ENCODE measurements at regions not wholly inside any gene's neighbourhood (a gene's known extent, or its start where the extent isn't known, plus 50 kb on each side); places are given as distances from the start of the nearest gene placed in this dataset.

DNA sequence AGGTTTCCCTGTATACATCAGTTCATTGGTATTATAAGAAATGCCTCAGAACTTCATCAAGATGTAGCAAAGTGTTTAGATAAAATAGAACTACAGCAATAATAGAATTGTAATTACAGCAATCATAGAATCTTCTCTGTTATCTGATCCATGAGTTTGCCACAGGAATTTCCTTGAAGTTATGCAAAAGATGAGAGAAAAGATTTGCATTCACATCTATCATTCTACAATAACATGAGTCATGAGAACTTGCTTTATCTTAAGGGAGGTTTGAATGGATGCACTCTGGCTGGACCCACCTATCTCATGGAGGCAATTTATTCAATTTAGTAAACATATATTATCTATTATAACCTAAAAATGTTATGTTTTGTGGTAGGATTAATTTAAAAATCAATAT lies 329.8 kb upstream of the EPHA7 start:
- no peaks in the 10 kb centered on the region for H3K4me1 ChIP-seq
- no peak overlapping the region for H3K4me3 ChIP-seq
- peaks cover 0 to 3% (median 0%) of the 10 kb centered on the region in 3 donors for H3K9me3 ChIP-seq
- intact Hi-C loops (cut with DNase I; ENCODE audit: low total_unique reads), result no loop called here
- no peaks in the 10 kb centered on the region for H3K36me3 ChIP-seq
- TF ChIP-seq, protein P1, sequence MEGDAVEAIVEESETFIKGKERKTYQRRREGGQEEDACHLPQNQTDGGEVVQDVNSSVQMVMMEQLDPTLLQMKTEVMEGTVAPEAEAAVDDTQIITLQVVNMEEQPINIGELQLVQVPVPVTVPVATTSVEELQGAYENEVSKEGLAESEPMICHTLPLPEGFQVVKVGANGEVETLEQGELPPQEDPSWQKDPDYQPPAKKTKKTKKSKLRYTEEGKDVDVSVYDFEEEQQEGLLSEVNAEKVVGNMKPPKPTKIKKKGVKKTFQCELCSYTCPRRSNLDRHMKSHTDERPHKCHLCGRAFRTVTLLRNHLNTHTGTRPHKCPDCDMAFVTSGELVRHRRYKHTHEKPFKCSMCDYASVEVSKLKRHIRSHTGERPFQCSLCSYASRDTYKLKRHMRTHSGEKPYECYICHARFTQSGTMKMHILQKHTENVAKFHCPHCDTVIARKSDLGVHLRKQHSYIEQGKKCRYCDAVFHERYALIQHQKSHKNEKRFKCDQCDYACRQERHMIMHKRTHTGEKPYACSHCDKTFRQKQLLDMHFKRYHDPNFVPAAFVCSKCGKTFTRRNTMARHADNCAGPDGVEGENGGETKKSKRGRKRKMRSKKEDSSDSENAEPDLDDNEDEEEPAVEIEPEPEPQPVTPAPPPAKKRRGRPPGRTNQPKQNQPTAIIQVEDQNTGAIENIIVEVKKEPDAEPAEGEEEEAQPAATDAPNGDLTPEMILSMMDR (IDR thresholded peaks at IDR 0.05), result no peak
- H3K27me3 ChIP-seq, result no peaks in the 10 kb centered on the region
- DNase-seq, result no peak
- no peak overlapping the region for H3K27ac ChIP-seq

DNA sequence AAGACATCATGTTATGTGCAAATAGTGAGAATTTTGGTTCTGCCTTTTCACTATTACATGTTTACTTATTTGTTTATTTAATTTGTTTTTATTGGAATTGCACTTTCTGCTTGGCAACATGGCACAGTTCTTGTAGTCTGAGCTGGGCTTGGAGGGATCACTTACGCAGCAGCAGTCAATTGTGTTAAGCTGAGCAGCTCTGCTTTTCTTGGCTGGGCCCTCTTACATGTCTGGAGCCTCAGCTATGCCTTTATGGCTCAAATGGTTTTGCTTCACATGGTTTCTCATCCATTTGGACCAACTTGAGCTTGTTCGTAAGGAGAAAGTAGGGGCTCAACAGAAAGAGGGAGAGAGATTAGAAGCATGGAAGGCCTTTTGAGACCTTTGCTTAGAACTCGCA lies 327.5 kb upstream of the EPHA7 start:
- H3K9me3 ChIP-seq, result peaks cover 0 to 3% (median 0%) of the 10 kb centered on the region in 3 donors
- H3K27me3 ChIP-seq, result no peaks in the 10 kb centered on the region
- intact Hi-C loops (cut with DNase I; ENCODE audit: low total_unique reads), result no loop called here
- TF ChIP-seq, protein P1 (IDR thresholded peaks at IDR 0.05), result no peak
- no peak for DNase-seq
- no peaks in the 10 kb centered on the region for H3K4me1 ChIP-seq
- H3K36me3 ChIP-seq, result no peaks in the 10 kb centered on the region
- no peak overlapping the region for H3K4me3 ChIP-seq
- H3K27ac ChIP-seq, result no peak overlapping the region

DNA sequence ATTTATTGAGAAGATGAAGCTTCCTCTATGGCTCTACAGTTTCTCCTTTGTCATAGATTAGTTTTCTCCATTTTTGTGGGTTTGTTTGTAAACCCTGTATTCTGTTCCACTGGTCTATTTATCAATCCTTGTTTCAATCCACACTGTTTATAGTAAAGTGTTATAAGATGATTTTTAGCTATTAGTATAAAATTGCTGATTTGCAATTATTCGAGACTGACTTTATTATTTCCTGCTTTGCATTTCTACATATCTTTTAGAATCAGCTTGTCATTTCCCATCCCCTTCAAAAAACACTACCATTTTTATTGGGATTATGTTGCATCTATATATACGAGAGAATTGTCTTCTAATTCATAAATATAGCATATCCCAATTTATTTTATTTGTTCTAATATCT lies 325.9 kb upstream of the EPHA7 start:
- no peak overlapping the region for H3K27ac ChIP-seq
- intact Hi-C loops (cut with DNase I; ENCODE audit: low total_unique reads), result no loop called here
- H3K4me1 ChIP-seq, result no peaks in the 10 kb centered on the region
- H3K27me3 ChIP-seq, result no peaks in the 10 kb centered on the region
- DNase-seq, result no peak
- no peak overlapping the region for H3K4me3 ChIP-seq
- TF ChIP-seq, protein P1 (IDR thresholded peaks at IDR 0.05), result no peak
- H3K9me3 ChIP-seq, result peaks cover 0 to 3% (median 0%) of the 10 kb centered on the region in 3 donors
- no peaks in the 10 kb centered on the region for H3K36me3 ChIP-seq

DNA sequence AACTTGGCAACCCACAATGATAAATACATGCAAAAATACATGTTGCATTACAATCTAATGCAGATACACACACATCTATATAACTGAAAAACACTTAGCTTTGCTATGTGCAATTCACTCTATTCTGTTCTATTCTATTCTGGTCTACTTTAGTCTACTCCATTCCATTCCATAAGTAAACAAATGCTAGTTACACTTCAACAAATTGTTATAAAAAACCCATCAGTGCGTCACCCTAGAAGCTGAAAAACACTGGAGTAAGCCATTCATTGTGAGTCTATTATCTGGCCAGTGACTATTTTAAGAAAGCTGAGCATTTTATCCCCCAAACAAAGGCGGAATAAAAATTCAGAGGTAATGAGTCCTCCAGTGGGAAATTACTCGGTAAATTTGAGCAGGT lies 315.7 kb upstream of the EPHA7 start:
- TF ChIP-seq, protein P1 (IDR thresholded peaks at IDR 0.05), result no peak
- Histone ChIP-seq H3K27ac (no peak overlapping the region), H3K9me3 (no peaks in the 10 kb centered on the region), H3K27me3 (no peaks in the 10 kb centered on the region), H3K4me1 (no peaks in the 10 kb centered on the region), H3K4me3 (no peak overlapping the region), H3K36me3 (no peaks in the 10 kb centered on the region)
- DNase-seq, result no peak
- intact Hi-C loops (cut with DNase I; ENCODE audit: low total_unique reads), result no loop called here

DNA sequence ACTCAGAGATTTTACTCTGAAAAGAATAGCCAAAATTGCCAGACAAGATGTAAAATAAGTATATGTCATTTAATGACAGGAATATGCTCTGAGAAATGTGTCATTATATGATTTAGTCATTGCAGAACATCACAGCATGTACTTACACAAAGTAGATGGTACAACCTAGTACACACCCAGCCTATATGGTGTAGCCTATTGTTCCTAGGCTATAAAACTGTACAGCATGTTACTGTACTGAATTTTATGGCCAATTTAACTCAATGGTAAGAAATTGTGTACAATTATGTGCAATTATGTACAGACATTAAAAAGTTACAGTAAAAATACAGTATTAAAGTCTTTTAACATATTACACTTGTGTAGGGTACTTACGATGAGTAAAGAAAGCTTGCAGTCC lies 311.9 kb upstream of the EPHA7 start:
- TF ChIP-seq, protein P1 (IDR thresholded peaks at IDR 0.05), result no peak
- Histone ChIP-seq H3K27ac (no peak overlapping the region), H3K36me3 (no peaks in the 10 kb centered on the region), H3K9me3 (no peaks in the 10 kb centered on the region), H3K4me3 (no peak overlapping the region), H3K4me1 (no peaks in the 10 kb centered on the region), H3K27me3 (no peaks in the 10 kb centered on the region)
- DNase-seq, result no peak
- intact Hi-C loops (cut with DNase I; ENCODE audit: low total_unique reads), result no loop called here

DNA sequence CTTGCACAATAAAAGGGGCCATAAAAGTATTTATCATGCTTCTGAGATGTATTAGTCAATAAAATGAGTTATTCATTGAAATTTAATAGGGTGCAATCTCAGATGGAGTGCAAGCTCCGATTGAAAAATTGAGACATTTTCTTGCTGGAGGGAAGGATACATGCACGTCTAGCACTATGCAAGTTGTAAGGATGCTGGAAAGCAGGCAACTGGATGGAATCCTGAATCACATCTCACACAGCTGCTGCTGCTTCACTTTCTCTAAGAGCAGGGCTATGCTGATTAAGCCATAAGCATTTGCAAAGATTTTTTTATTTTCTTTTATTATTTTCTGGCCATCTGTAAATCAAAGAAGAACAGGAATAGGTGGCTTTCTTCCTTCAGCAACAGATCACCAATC lies 308.8 kb upstream of the EPHA7 start:
- H3K36me3 ChIP-seq, result no peaks in the 10 kb centered on the region
- no peak overlapping the region for H3K4me3 ChIP-seq
- TF ChIP-seq, protein P1 (IDR thresholded peaks at IDR 0.05), result no peak
- H3K4me1 ChIP-seq, result no peaks in the 10 kb centered on the region
- H3K27me3 ChIP-seq, result no peaks in the 10 kb centered on the region
- no peaks in the 10 kb centered on the region for H3K9me3 ChIP-seq
- intact Hi-C loops (cut with DNase I; ENCODE audit: low total_unique reads), result no loop called here
- no peak for DNase-seq
- H3K27ac ChIP-seq, result no peak overlapping the region
